ENCODE measurements at regions not wholly inside any gene's neighbourhood (a gene's known extent, or its start where the extent isn't known, plus 50 kb on each side); places are given as distances from the start of the nearest gene placed in this dataset.

DNA sequence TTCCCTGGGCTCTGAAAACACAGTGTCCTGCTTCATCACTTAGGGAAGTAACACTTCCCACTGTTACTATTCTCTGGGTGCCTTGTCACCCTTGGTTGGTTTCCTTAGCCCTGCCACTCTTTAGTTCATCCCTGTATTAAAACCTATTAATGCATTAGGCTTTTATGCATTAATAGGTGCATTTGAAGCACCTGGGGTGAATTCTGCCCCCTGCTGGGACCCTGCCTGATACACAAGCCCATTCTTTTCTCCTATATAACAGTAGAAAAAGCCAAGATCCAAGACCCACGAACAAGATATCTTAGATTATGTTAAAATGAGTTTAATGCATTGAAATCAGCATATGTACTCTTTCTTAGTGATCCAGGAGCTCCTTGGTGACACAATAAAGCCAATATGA, 235.7 kb downstream of the PMP22 start:
- H3K27ac Mint-ChIP-seq: no peak overlapping the region
- H3K36me3 Mint-ChIP-seq (ENCODE audit: low read depth): no peaks in the 10 kb centered on the region
- intact Hi-C loops (cut with micrococcal nuclease): no loop called here
- ChIA-PET CTCF (no interaction called here), POLR2A (no interaction called here)
- TF ChIP-seq, protein P1, sequence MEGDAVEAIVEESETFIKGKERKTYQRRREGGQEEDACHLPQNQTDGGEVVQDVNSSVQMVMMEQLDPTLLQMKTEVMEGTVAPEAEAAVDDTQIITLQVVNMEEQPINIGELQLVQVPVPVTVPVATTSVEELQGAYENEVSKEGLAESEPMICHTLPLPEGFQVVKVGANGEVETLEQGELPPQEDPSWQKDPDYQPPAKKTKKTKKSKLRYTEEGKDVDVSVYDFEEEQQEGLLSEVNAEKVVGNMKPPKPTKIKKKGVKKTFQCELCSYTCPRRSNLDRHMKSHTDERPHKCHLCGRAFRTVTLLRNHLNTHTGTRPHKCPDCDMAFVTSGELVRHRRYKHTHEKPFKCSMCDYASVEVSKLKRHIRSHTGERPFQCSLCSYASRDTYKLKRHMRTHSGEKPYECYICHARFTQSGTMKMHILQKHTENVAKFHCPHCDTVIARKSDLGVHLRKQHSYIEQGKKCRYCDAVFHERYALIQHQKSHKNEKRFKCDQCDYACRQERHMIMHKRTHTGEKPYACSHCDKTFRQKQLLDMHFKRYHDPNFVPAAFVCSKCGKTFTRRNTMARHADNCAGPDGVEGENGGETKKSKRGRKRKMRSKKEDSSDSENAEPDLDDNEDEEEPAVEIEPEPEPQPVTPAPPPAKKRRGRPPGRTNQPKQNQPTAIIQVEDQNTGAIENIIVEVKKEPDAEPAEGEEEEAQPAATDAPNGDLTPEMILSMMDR (IDR thresholded peaks at IDR 0.05): no peak
- ATAC-seq (ENCODE audit: low read depth) (no peak), DNase-seq (no peak)
- no peaks in the 10 kb centered on the region for H3K4me1 Mint-ChIP-seq
- H3K27me3 Mint-ChIP-seq: peaks cover 7% of the 10 kb centered on the region
- no peaks in the 10 kb centered on the region for H3K9me3 Mint-ChIP-seq
- no peak overlapping the region for H3K4me3 Mint-ChIP-seq

DNA sequence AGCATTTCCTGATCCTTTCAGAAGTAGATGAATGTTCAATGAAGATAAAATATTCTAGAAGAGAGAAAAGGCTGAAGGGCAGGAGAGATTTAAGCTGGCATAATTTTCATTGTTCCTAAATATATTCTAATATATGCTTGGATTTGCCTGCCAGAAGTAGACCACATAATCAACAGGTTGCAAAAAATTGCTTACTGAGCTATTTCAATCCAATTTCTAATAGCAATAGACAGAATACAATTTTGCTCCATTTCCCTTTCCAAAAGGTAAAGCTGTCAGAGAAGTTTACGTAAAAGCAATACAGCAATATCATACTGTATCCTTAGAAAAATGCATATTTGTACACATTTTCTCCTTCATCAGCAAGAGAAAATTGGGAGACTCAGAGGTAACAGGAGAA, 237.3 kb downstream of the PMP22 start:
- Mint-ChIP-seq H3K27me3 (peaks cover 7% of the 10 kb centered on the region), H3K4me3 (no peak overlapping the region), H3K4me1 (no peaks in the 10 kb centered on the region), H3K36me3 (ENCODE audit: low read depth) (no peaks in the 10 kb centered on the region), H3K27ac (no peak overlapping the region), H3K9me3 (no peaks in the 10 kb centered on the region)
- TF ChIP-seq, protein P1 (IDR thresholded peaks at IDR 0.05): no peak
- ChIA-PET CTCF (no interaction called here), POLR2A (no interaction called here)
- no peak for DNase-seq
- intact Hi-C loops (cut with micrococcal nuclease): no loop called here
- no peak for ATAC-seq (ENCODE audit: low read depth)

DNA sequence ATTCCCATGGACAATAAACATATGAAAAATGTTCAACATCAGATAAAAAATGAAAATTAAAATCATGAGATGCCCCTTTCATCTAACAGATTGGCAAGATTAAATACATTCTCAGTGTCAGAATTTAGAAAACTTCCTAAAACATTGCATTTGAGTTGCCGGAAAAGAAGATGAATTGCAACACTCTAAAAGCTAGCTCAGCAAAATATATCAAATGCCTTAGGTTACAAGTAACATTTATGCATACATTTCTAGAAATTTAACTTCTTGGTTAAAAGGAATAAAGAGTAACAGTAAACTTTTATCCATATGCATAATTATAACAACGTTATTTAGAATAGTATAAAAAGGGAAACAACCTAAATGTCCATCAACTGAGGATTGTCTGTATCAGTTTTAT, 239.0 kb downstream of the PMP22 start:
- no peak overlapping the region for H3K27ac Mint-ChIP-seq

GRCh38 chr17:15023589-15024336, 241.4 kb downstream of the PMP22 start:
- CTCF ChIA-PET: no interaction called here
- Mint-ChIP-seq H3K4me1 (no peaks in the 10 kb centered on the region), H3K36me3 (ENCODE audit: low read depth) (no peaks in the 10 kb centered on the region), H3K9me3 (no peaks in the 10 kb centered on the region), H3K27ac (no peak overlapping the region), H3K4me3 (no peak overlapping the region), H3K27me3 (no peaks in the 10 kb centered on the region)
- ATAC-seq (ENCODE audit: low read depth) (no peak), DNase-seq (no peak)
- TF ChIP-seq, protein P1 (IDR thresholded peaks at IDR 0.05): no peak
- POLR2A ChIA-PET: no interaction called here
- intact Hi-C loops (cut with micrococcal nuclease): no loop called here

More for the DNA sequence above, 239.0 kb downstream of the PMP22 start:
- H3K4me1 Mint-ChIP-seq: no peaks in the 10 kb centered on the region
- ChIA-PET CTCF (no interaction called here), POLR2A (no interaction called here)
- H3K4me3 Mint-ChIP-seq: no peak overlapping the region
- H3K27me3 Mint-ChIP-seq: peaks cover 7% of the 10 kb centered on the region
- intact Hi-C loops (cut with micrococcal nuclease): no loop called here
- DNase-seq (no peak), ATAC-seq (ENCODE audit: low read depth) (no peak)
- no peaks in the 10 kb centered on the region for H3K36me3 Mint-ChIP-seq (ENCODE audit: low read depth)
- TF ChIP-seq, protein P1 (IDR thresholded peaks at IDR 0.05): no peak
- H3K9me3 Mint-ChIP-seq: no peaks in the 10 kb centered on the region

GRCh38 chr17:15019158-15019557, 246.0 kb downstream of the PMP22 start:
- TF ChIP-seq, protein P1 (IDR thresholded peaks at IDR 0.05): no peak
- H3K9me3 Mint-ChIP-seq: no peaks in the 10 kb centered on the region
- no peak overlapping the region for H3K27ac Mint-ChIP-seq
- ATAC-seq (ENCODE audit: low read depth) (no peak), DNase-seq (no peak)
- POLR2A ChIA-PET: no interaction called here
- intact Hi-C loops (cut with micrococcal nuclease): no loop called here
- H3K36me3 Mint-ChIP-seq (ENCODE audit: low read depth): no peaks in the 10 kb centered on the region
- CTCF ChIA-PET: no interaction called here
- no peaks in the 10 kb centered on the region for H3K27me3 Mint-ChIP-seq
- no peak overlapping the region for H3K4me3 Mint-ChIP-seq
- no peaks in the 10 kb centered on the region for H3K4me1 Mint-ChIP-seq

Data from activated B cell treated with CpG ODN at 0.5 μM for 24 hours (primary cell).